Panc1 (cell line): ENCODE measurements at regions not wholly inside any gene's neighbourhood (a gene's known extent, or its start where the extent isn't known, plus 50 kb on each side); places are given as distances from the start of the nearest gene placed in this dataset.

ENCODE experiments used
- ATAC-seq: fragments of 200-7000 bp; cut with Tn5 transposase; 2 replicates; pipeline ENCODE4 v1.9.1; 2020; ENCODE audit warnings: mild to moderate bottlenecking, moderate library complexity
- BruUV-seq: library from RNA; stranded (reverse); fragments of 400-500 nt; replicated peaks from 2 replicates; lab custom pipeline; 2021; lab: Mats Ljungman, UMichigan
- CTCF ChIA-PET: fragments of 300-600 bp; sonication (Branson Sonifier 250); formaldehyde crosslinking; loops from one replicate; lab custom pipeline; 2022; ENCODE audit warnings: antibody characterized with exemption; lab: Charles Lee
- POLR2A ChIA-PET: fragments of 300-600 bp; sonication (Branson Sonifier 250); formaldehyde crosslinking; loops from one replicate; lab custom pipeline; 2022; ENCODE audit warnings: antibody characterized with exemption; lab: Charles Lee
- DNase-seq: peaks from one replicate; pipeline ENCODE4 v3.0.0-alpha.2; 2010; ENCODE audit warnings: low read depth, low spot score
- H3K27ac ChIP-seq: 2 replicates; pipeline ENCODE4 v1.5.1; 2011; ENCODE audit warnings: mild to moderate bottlenecking, low read length, inconsistent platforms
- H3K27me3 ChIP-seq: fragments of 200-500 bp; sonication (Bioruptor generic); 2 replicates; pipeline ENCODE4 v1.6.0; 2014; ENCODE audit warnings: low read length, inconsistent platforms; ENCODE audit not compliant: control insufficient read depth, insufficient read depth
- H3K36me3 ChIP-seq: fragments of 200-500 bp; sonication (Bioruptor generic); 2 replicates; pipeline ENCODE4 v1.5.1; 2014; ENCODE audit warnings: inconsistent platforms, mild to moderate bottlenecking, low read length, moderate library complexity; ENCODE audit not compliant: control insufficient read depth, insufficient read depth
- H3K4me1 ChIP-seq: 2 replicates; pipeline ENCODE4 v1.5.1; 2011; ENCODE audit warnings: inconsistent platforms, mild to moderate bottlenecking, low read length, moderate library complexity; ENCODE audit not compliant: control insufficient read depth, insufficient read depth
- H3K4me3 ChIP-seq, 2 experiments: 2 replicates each; pipeline ENCODE4 v1.5.1; 2011 to 2012; ENCODE audit warnings: low read depth in 2 of 2, low read length in 2 of 2, mild to moderate bottlenecking in 2 of 2, inconsistent platforms in 1 of 2, moderate library complexity in 1 of 2
- H3K9me3 ChIP-seq: fragments of 200-500 bp; sonication (Bioruptor generic); 2 replicates; pipeline ENCODE4 v1.5.1; 2014; ENCODE audit warnings: low read depth, mild to moderate bottlenecking, inconsistent platforms, low read length, moderate library complexity; ENCODE audit not compliant: control insufficient read depth, insufficient read depth
- POLR2AphosphoS5 ChIP-seq: IDR thresholded peaks from 2 replicates; pipeline ENCODE4 v1.6.1; 2012; ENCODE audit warnings: mild to moderate bottlenecking, low read depth, low read length, moderate library complexity
- SIN3A ChIP-seq: IDR thresholded peaks from 2 replicates; pipeline ENCODE4 v1.6.1; 2012; ENCODE audit warnings: low read depth, mild to moderate bottlenecking, low read length, moderate library complexity, borderline replicate concordance; ENCODE audit not compliant: insufficient read depth
- TCF7L2 ChIP-seq: IDR thresholded peaks from 2 replicates; pipeline ENCODE4 v1.6.1; 2011; ENCODE audit warnings: mild to moderate bottlenecking, low read depth, low read length, inconsistent platforms
- in situ Hi-C: cut with HindIII; loops from 2 replicates; pipeline ENCODE4 v1.10.0; 2016; ENCODE audit warnings: low sequenced_read_pairs, low pct_unique_long_range_greater_than_20kb
- intact Hi-C: fragments of 100-400 bp; cut with micrococcal nuclease; formaldehyde crosslinking; loops from one replicate; pipeline ENCODE4 v1.10.0; 2022; ENCODE audit not compliant: unreplicated experiment
- TF ChIP-seq, protein P1 (sequence below): fragments of 450-650 bp; IDR thresholded peaks from 2 replicates; pipeline ENCODE4 v1.5.1; 2017; ENCODE audit warnings: mild to moderate bottlenecking
- TF ChIP-seq, protein P2 (sequence below), 2 experiments: IDR thresholded peaks; 2 replicates each; pipeline ENCODE4 v1.6.1; 2011 to 2012; ENCODE audit warnings: low read depth in 2 of 2, control low read depth in 1 of 2, low read length in 1 of 2, mild to moderate bottlenecking in 1 of 2, moderate library complexity in 1 of 2; ENCODE audit not compliant: insufficient read depth in 1 of 2

DNA sequence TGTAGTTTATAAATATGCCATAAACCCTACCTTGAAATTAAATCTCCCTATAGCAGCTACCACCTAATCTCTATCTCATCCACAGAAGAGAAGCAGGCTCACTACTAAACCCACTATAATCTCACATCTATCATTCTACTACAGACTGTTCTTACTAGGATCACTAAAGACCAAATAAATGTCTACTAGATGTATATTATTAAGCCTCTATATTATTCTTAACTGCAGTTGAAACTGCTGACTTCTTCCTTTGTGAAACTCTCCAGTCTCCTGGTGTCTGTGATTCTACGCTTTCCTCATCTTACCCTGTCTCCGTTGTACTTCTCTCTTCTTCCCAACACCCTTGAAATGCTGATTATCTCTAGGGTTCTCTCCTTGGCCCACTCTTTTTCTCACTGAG is 1154.0 kb downstream of the IGSF11 start:
- ATAC-seq (no peak), DNase-seq (no peak)
- Histone ChIP-seq H3K4me1 (no peaks in the 10 kb centered on the region), H3K27ac (no peak overlapping the region), H3K27me3 (no peaks in the 10 kb centered on the region), H3K36me3 (no peaks in the 10 kb centered on the region), H3K4me3 (no peak overlapping the region), H3K9me3 (no peaks in the 10 kb centered on the region)
- no TSS peak for BruUV-seq
- CTCF ChIA-PET = no interaction called here
- POLR2A ChIA-PET = no interaction called here
- in situ Hi-C loops = no loop called here
- intact Hi-C loops = no loop called here
- no peak for TF ChIP-seq TCF7L2
- TF ChIP-seq SIN3A = no peak
- TF ChIP-seq, protein P1, sequence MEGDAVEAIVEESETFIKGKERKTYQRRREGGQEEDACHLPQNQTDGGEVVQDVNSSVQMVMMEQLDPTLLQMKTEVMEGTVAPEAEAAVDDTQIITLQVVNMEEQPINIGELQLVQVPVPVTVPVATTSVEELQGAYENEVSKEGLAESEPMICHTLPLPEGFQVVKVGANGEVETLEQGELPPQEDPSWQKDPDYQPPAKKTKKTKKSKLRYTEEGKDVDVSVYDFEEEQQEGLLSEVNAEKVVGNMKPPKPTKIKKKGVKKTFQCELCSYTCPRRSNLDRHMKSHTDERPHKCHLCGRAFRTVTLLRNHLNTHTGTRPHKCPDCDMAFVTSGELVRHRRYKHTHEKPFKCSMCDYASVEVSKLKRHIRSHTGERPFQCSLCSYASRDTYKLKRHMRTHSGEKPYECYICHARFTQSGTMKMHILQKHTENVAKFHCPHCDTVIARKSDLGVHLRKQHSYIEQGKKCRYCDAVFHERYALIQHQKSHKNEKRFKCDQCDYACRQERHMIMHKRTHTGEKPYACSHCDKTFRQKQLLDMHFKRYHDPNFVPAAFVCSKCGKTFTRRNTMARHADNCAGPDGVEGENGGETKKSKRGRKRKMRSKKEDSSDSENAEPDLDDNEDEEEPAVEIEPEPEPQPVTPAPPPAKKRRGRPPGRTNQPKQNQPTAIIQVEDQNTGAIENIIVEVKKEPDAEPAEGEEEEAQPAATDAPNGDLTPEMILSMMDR = no peak
- TF ChIP-seq POLR2AphosphoS5 = no peak
- TF ChIP-seq, protein P2, sequence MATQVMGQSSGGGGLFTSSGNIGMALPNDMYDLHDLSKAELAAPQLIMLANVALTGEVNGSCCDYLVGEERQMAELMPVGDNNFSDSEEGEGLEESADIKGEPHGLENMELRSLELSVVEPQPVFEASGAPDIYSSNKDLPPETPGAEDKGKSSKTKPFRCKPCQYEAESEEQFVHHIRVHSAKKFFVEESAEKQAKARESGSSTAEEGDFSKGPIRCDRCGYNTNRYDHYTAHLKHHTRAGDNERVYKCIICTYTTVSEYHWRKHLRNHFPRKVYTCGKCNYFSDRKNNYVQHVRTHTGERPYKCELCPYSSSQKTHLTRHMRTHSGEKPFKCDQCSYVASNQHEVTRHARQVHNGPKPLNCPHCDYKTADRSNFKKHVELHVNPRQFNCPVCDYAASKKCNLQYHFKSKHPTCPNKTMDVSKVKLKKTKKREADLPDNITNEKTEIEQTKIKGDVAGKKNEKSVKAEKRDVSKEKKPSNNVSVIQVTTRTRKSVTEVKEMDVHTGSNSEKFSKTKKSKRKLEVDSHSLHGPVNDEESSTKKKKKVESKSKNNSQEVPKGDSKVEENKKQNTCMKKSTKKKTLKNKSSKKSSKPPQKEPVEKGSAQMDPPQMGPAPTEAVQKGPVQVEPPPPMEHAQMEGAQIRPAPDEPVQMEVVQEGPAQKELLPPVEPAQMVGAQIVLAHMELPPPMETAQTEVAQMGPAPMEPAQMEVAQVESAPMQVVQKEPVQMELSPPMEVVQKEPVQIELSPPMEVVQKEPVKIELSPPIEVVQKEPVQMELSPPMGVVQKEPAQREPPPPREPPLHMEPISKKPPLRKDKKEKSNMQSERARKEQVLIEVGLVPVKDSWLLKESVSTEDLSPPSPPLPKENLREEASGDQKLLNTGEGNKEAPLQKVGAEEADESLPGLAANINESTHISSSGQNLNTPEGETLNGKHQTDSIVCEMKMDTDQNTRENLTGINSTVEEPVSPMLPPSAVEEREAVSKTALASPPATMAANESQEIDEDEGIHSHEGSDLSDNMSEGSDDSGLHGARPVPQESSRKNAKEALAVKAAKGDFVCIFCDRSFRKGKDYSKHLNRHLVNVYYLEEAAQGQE (IDR thresholded peaks at IDR 0.05; ENCODE audit: insufficient read depth in 1 of 2, low read depth in 2 of 2, low read length in 1 of 2) = no peak

DNA sequence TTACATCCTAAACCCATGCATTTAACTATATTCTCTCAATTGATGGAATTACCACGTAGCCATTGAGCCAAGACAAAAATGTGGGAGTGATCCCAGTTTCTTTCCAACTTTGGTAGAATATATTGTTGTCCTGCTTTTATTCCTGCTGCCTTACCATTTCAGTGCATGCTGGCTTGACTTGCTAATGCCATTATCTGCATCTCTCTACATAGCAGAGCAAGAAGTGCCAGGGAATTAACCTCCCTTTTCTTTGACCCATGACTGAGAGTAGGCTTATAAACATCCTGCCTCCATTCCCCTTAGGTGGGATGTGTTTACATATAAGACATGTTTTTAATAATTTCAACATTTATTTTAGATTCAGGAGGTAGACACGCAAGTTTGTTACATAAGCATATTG is 1153.4 kb downstream of the IGSF11 start:
- H3K27ac ChIP-seq = no peak overlapping the region
- CTCF ChIA-PET = no interaction called here
- ATAC-seq = no peak

More for the DNA sequence above, 1153.4 kb downstream of the IGSF11 start:
- Histone ChIP-seq H3K4me1 (no peaks in the 10 kb centered on the region), H3K4me3 (no peak overlapping the region), H3K27me3 (no peaks in the 10 kb centered on the region), H3K9me3 (no peaks in the 10 kb centered on the region), H3K36me3 (no peaks in the 10 kb centered on the region)
- in situ Hi-C loops (no loop called here), intact Hi-C loops (no loop called here)
- TF ChIP-seq POLR2AphosphoS5 (no peak), SIN3A (no peak), TCF7L2 (no peak)
- TF ChIP-seq, protein P2 (IDR thresholded peaks at IDR 0.05; ENCODE audit: insufficient read depth in 1 of 2, low read depth in 2 of 2, low read length in 1 of 2) = no peak
- TF ChIP-seq, protein P1 = no peak
- BruUV-seq = no TSS peak
- DNase-seq = no peak
- POLR2A ChIA-PET = no interaction called here
